Pons (tissue), 1 donor: ENCODE measurements at regions not wholly inside any gene's neighbourhood (a gene's known extent, or its start where the extent isn't known, plus 50 kb on each side); places are given as distances from the start of the nearest gene placed in this dataset.

Source experiments
- DNase-seq: peaks from one replicate; pipeline ENCODE4 v3.0.0-alpha.2; 2016; ENCODE audit warnings: low spot score

DNA sequence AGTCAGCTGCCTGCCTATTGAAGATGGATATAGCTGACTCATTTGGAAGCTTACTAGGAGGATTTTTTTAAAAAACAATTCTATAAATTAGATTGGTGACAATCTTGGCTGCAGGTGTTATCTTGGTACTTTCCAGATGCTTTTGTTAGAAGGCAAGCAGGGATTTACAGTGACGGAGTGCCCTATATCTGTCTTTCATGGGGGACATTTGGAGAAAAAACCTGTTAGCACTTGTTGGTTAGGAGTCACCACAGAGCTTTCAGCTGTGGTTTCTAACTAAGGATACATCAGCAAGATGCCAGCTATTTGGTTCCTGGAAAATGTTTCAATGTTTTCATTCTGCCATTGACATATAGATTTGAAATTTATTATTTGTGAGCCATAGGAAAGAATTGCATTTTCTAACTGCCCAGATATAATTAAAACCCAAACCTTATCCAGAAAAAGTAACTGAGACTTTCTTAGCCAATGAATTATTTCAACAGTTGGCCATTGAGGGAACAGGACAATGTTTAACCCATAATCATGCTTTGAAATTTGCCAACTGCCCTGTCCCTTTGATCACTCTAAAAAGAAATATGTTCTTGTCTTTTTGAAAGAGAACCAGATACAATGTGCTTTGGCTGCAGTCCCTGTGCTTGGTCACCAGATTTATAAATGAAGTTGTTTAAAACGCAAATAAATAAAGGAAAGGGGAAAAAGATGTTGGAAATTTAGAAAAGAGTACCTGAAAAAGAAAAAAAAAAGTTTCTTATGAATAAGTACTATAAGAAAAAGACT, 761.0 kb upstream of the CXADR start:
- peak; percentile 69 for DNase-seq

DNA sequence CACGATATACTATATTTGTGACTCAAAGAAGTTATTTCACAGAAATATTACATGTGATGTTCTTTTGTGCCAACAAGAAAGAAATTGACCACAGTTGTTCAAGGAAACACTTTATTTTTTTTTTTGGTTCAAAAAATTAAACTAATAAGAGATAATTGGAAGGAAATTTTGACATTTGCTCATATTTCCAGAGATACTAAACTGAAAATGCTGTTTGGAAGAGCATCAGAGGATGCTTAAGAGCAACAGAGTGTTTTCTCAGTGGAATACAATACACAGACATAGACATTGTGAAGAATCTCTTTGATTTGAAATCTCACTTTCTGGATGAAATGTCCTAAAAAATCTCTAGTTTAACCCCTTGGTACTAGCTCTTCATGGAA, 760.4 kb upstream of the CXADR start:
- peak; percentile 47 for DNase-seq

DNA sequence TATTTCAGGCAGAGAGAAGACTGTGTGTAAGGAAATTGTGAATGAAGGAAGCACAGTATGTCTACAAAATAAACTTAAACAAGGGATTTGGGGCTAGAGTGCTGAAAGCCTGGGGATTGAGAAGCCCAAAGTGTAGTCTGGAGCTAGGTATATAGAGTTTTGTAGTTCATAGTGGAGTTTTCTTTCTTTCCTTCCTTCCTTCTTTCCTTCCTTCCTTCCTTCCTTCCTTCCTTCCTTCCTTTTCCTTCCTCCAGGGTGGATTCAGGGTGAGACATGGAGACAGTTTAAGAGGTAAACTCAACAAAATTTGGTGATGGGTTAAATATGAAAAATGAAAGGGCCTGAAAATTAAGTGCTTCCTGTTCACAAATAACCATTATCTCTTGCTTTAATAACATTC, 757.8 kb upstream of the CXADR start:
- DNase-seq: no peak

DNA sequence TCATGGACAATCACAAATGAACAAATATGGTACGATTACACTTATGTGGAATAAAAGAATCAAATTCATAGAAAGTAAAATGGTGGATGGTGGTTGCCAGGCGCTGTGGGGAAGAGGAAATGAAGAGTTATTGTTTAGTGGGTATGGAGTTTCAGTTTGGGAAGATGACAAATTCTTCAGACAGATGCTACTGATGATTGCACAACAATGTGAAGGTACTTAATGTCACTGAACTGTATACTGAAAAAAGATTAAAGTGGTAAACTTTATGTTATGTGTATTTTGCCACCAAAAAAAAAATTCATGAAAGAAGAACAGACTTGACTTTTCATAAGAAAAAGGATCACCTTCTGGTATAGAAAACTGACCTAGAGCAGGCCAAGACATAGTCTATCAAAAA, 745.6 kb upstream of the CXADR start:
- no peak for DNase-seq

DNA sequence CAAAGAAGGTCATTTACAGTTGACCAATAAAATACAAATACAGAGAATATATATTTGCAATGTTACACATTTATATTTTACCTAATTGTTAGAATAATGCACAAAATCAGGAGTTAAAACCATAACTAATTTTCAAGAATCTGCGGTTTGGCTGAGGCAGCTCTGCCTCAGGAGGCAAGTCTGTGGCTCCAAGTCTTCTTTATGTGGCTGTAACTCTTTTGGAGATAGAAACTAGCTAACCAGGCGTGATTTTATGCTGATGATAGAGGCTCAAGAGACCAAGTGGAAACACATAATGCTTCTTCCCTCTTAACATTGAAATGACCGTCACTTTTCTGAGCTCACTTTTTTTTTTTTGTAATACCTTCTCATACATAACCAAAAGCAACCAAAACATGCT, 744.7 kb upstream of the CXADR start:
- DNase-seq: no peak

DNA sequence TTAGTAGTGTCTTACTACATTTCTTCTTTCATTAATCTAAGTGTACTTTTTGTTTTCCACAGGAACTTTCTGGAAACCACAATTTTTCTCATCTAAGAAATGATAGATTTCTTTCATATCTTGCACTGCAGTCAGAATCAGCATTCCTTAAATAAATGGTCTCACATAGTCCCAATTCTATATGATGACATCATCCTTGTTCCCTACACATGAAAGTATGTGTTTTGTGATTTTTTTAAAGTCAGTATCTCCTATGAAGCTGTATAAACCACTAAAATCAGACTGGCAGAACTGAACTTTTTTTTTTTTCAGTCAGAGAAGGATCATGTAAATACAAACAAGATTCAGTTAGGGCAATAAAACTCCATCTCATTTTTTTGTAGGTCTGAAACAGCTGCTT, 742.6 kb upstream of the CXADR start:
- DNase-seq: no peak

DNA sequence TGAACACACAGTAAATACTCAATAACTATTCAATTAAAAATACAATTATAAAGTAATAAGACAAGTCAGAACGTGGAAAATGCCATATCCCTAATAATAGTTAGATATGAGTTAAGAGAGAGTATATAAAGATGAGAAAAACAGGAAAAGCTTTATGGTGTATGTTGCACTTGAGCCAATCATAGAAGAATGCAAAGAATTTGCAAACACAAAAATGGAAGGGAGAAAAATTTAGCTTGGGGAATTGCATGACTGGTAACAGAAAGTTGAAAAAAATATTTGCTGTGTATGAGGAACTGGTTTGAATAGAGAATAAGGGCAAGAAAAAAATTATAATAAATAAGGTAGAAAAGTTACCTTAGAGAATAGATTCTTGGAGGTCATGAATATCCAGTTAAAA, 739.6 kb upstream of the CXADR start:
- no peak for DNase-seq

DNA sequence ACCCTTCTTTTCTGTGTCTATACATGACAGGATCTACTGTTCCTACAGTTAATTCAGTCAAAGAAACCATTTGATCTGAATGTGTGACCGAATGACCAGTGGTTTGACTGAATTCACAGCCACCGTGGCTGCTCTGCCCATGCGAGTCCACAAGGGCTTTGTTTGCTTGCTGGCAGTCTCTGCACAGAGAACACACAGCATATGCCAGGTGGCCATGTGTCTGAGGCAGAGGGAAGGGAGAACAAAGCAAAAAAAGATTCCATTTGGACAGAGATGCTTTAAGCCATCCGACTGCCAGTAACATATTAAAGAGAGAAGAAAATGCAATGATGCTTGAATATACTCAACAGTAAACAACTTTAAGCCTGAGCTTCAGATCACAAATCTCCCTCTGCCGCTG, 737.8 kb upstream of the CXADR start:
- DNase-seq: peak; percentile 89

DNA sequence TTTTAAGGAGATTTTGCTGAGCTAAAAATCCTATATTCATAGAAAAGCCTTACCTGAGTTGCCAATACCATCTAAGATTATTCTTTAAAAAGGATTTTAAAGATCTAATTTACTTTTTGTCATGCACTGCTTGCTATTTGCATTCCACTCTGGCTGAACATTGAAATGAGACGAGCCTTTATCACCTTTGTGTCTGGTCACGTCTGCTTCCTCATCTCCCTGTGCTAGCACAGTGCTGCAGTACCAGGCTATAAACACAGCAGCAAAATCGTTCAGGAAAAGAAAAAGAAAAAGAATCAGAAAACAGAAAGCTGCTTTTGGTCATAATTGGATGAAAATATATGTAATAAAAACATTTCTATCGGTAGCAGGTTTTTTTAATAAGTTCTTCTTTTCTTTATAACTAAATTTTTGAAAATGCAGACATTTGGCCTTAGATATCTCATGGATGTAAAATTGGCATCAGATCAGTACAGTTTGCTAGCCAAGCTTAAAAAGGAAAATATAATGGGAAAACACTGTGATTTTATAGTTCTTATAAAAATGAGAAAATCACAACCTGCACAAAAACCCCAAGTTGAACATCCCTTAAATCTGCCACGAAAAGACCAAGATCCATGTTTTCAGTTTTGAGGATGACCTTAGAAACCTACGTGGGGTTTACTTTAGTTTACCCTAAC, 735.7 kb upstream of the CXADR start:
- no peak for DNase-seq

DNA sequence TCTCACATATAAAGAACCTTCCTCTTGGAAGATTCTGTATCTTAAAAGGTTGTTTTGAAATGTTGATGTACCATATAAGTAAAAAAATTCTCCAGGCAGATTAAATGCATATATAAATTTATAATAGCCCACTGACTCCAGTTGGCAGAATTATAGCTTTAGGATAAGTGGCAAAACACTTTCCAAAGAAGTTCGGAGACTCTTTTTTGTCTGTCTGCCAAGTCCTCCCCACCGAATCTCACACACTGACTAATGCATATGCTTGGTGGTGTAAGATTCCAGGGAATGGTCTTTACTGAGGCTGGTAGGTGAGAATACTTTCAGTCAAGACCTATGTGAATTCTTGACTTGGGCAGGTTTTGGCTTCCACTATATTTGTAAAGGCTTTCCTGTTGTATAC, 724.3 kb upstream of the CXADR start:
- DNase-seq: no peak

DNA sequence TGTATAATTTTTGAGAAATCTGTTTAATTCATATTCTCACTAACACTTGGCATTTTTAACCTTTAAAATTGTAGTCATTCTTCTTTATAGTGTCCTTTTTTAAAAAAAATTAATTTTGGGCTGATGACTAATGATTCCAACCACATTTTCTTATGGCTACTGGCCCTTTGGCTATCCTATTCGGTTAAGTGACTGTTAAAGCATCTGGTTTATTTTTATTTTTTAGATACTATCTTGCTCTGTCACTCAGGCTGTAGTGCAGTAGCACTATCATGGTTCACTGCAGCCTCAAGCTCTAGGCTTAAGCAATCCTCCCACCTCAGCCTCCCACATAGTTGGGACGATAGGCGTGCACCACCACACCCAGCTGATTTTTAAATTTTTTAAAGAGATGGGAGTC, 723.2 kb upstream of the CXADR start:
- no peak for DNase-seq

DNA sequence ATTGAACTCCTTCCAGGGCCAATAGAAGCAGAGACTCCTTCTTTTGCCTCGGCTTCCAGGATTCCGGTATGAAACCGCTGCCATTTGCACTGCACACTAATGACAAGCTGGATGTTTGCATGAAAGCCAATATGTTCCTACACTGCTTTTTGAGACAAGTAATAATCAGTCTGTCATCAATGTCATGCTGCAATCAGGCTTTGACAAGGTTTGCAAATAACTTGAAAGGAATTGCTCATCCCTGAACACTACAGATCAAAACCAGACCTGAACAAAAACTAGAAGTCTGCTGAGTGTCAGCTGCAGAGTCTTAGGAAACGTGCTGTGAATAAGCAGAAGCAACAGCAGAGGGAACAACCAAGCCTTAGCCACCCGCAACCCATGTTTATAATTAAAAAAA, 720.7 kb upstream of the CXADR start:
- peak; percentile 30 for DNase-seq

DNA sequence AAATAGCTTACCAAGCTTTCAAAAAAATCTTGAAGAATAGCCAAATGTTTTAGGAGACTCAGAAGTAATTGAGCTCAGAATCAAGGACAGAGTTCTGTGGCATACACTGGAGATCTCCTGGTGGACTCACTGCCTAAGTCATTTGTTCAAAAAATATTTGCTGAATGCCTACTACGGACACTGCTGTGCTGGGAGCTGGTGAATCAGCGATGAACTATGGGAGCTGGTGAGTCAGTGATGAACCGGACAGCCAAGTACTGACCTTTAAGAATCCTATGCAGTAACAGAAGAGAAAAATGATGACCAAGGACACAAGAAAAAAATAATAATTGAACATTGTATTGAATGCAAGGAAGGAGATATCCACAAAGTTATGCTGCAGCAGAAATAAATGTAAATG, 717.9 kb upstream of the CXADR start:
- no peak for DNase-seq

DNA sequence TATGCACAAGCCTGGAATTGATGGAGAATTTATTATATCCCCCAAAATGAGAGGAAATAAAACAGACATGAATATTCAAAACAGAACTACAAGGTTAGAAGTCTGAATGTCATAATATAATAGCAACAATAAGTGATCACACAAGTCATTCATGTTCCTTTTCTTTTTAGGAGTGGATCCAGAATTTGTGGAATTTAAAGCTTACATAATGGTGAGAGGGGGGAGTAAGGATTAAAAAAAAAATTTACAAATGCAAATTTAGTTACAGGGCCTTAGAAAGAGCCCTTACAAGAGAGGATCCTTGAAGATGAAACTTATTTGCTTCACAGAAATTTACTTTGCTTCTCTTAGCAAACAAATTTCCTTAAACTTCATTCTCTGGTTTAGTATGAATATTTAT, 716.1 kb upstream of the CXADR start:
- no peak for DNase-seq

DNA sequence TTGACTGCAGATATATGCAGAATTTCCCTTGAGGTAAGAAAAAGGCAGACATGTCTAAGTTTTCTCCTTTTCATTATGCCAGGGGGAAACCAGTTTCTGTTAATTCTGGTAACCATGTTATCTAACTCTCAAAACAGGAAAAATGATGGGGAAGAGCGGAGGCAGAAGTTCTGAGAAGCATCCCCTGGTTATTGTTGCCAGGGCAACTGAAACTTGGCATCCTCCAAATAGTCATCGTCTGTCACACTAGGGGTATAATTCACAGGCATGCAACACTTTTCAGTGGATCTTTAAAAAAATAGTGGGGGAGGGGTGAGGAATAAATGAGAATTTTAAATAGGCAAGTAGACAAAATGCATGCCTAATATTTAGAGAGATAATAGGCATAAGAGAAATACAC, 715.3 kb upstream of the CXADR start:
- DNase-seq: no peak

DNA sequence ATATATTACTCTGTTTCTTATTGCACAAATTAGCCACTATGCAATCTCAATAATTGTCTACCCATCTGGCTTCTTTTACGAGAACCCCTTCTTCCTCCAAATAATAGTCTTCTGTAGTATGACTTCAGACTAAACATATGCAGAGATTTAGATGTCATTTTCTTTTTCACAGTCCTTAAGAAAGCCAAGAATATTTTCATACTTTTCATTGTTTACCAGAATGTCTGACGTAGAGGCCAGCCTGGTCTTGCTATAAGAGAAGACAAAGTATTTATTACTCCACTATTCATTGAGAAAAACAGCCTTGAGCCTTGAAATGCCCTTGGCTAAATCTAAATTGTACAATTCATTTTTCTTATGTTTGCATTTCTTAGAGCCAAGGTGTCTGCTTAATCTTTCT, 714.9 kb upstream of the CXADR start:
- DNase-seq: no peak

DNA sequence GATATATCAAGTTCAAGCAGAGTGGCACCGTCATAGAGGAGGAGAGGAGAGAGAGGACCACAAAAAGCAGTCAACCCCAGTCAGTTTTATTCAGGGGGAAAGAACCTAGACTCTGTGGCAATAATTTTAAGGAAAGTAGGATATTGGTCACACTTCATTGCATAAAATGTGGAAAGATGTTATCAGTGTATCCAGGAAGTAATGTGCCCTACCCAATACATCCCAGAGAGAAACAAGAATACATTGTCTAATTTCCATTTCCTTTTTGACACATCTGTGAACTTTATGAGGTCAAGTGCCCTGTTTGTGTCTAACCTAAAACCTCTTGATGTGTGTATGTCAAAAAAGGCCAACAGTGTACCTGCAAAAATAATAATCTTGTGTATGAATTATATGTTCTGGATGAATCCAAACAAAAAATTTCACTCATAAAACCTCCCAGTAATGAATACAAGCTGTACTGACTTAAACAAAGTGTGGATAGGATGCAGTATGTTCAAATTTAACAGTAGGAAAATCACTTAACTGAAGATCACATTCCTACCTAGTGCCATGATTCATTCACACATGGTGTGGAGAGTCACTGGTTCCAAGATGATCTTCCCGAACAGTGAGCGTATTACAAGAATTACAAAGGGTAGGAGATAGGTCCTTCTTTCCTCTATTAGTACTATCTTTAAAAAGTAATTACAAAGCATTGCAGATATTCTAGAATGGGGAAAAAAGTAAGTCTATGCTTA, 712.1 kb upstream of the CXADR start:
- no peak for DNase-seq

DNA sequence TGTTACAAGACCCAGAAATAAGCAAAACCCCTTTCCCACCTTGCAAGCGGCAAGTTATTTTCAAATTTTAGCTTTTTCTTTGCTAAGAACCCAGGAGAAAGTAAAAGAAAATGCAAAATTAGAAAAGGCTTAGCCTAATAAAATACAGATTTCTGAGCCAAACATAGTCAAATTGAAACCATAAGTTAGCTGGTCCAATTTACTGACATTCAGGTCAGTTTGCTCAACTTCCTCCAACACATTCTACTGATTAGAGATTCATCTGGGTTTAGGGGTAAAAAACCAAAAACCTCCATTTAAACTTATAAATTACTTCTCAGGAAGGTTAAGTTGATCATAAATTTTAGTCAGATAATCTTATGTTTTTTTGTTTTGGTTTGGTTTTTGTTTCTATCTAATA, 701.8 kb upstream of the CXADR start:
- no peak for DNase-seq

DNA sequence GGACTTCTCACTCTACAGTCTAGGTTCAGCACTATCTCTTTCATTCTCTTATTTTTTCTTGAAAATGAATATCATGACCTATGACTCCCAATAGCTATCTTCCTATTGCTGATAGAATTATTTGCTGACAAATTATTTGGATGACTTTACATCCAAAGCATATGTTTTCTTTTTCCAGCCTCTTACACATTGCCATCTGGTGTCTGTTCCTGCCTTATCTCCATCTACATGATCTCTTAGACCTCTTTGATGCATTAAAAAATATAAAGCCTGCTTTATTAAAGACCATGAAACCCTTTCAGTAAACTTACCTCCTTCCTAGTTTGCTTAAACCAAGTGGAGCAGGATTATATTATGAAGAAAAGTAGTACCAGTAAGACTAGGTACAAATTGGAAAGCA, 700.9 kb upstream of the CXADR start:
- no peak for DNase-seq

DNA sequence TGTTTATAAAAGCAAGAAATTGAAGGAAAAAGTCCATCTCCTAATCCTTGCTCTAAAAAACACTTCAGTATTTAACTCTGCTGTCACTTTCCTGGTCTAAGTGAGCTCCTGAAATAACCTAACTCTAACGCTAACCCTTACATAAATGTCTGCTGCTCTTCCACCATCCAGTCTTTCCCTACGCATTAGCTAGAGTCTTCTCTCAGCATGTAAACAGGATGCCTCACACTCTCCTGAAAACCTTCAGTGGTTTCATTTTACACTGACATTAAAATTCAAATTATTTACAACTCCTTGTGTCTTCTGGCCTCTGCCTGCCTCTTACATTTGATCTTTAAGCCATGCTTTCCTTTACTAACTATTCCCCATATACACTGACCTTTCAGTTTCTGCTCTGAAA, 697.6 kb upstream of the CXADR start:
- no peak for DNase-seq

DNA sequence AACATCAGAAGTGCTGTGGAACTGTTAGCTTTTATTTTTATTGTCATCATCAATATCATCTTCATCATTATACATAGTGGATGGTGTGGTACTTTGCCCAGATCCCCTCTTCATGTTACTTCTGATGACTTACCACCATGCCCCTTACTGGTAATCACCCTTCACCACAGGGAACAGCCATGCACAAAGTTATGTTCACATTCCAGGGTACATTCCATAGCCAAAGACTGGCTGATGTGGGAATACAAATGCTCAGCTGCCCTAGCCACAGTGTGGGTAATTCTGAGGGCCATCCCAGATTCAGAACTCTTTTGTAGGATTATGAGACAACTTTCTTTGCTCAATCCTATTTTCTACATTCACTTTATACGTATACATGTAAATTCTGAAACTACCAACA, 691.3 kb upstream of the CXADR start:
- DNase-seq: no peak

DNA sequence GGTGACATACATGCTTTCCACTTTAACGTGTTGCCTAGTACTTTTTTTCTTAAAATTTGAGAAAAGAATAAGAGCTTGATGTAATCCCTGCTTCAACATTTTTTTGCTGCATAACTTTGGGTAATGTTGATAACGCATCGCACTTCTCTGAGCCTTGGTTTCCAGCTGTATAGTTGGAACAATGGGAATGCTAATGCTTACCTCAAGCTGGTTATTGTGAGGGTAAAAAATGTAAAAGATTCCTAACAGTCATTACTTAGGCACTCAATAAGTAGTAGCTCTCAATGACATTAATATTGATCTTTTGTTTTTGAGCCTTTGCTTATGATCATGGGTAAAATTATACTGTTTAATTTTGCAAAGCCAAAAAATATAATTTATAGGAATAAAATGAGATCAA, 683.3 kb upstream of the CXADR start:
- no peak for DNase-seq

DNA sequence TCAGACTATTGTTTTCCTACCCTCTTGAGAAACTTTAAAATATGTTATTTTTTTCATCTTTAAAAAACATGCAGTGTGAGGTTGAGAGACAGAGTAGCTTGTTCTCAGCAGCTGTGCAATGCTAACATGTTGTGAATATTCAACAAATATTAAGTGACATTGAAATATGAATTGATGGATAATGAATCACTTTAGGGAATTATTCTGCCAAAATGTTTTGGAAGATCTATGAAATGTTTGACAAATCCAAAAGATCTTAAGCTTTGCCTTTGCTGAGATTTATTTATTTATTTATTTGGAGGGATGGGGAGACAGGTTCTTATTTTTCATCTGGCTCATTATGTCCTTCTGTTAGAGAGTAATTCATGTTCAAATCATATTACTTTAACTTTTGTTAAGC, 680.1 kb upstream of the CXADR start:
- DNase-seq: no peak
